SU-DHL-6 (cell line): ENCODE measurements at regions not wholly inside any gene's neighbourhood (a gene's known extent, or its start where the extent isn't known, plus 50 kb on each side); places are given as distances from the start of the nearest gene placed in this dataset.

ENCODE experiments used
- H2AFZ ChIP-seq: fragments of 200-600 bp; sonication (generic); 2 replicates; pipeline ENCODE4 v1.6.1; 2014; ENCODE audit warnings: low read depth, mild to moderate bottlenecking, moderate library complexity, mixed read lengths, antibody characterized with exemption, low read length; ENCODE audit not compliant: severe bottlenecking
- H3F3A ChIP-seq: fragments of 200-600 bp; shearing (Covaris generic); 2 replicates; pipeline ENCODE4 v1.6.0; 2016; ENCODE audit warnings: antibody characterized with exemption, mild to moderate bottlenecking; ENCODE audit not compliant: insufficient read depth
- H3K27ac ChIP-seq: fragments of 200-600 bp; sonication (generic); 2 replicates; pipeline ENCODE4 v1.5.1; 2016; ENCODE audit warnings: low read depth, mild to moderate bottlenecking, low read length, moderate library complexity, mixed read lengths
- H3K27me3 ChIP-seq: fragments of 200-600 bp; sonication (generic), shearing (Covaris generic); 2 replicates; pipeline ENCODE4 v1.6.0; 2014; ENCODE audit warnings: mild to moderate bottlenecking, low read length
- H3K36me3 ChIP-seq: fragments of 200-600 bp; sonication (generic); 2 replicates; pipeline ENCODE4 v1.6.1; 2014; ENCODE audit warnings: mild to moderate bottlenecking, low read length, mixed read lengths
- H3K4me2 ChIP-seq: fragments of 300-600, 200-600 bp; shearing (Covaris generic), sonication (generic); 2 replicates; pipeline ENCODE4 v1.6.0; 2014; ENCODE audit warnings: low read length, low read depth, mild to moderate bottlenecking; ENCODE audit not compliant: poor library complexity, severe bottlenecking
- H3K4me3 ChIP-seq: fragments of 200-600 bp; sonication (generic); 2 replicates; pipeline ENCODE4 v1.5.1; 2014; ENCODE audit warnings: antibody characterized with exemption, low read length, mild to moderate bottlenecking, mixed read lengths; ENCODE audit not compliant: insufficient read depth, poor library complexity, severe bottlenecking
- H3K79me2 ChIP-seq: fragments of 200-600 bp; sonication (generic); 2 replicates; pipeline ENCODE4 v1.6.1; 2014; ENCODE audit warnings: mild to moderate bottlenecking, low read length, moderate library complexity; ENCODE audit not compliant: insufficient read depth
- H3K9ac ChIP-seq: fragments of 200-600 bp; sonication (generic); 2 replicates; pipeline ENCODE4 v1.7.0; 2014; ENCODE audit warnings: mild to moderate bottlenecking, low read length
- H3K9me2 ChIP-seq: fragments of 200-600 bp; sonication (generic); replicated peaks from 2 replicates; pipeline ENCODE4 v1.6.1; 2014; ENCODE audit warnings: low read length; ENCODE audit not compliant: insufficient read depth
- H3K9me3 ChIP-seq: fragments of 200-600 bp; sonication (generic); 2 replicates; pipeline ENCODE4 v1.6.1; 2014; ENCODE audit warnings: low read length, mixed read lengths; ENCODE audit not compliant: insufficient read depth
- H4K20me1 ChIP-seq: fragments of 200-600 bp; sonication (generic); 2 replicates; pipeline ENCODE4 v1.6.1; 2014; ENCODE audit warnings: low read depth, mild to moderate bottlenecking, antibody characterized with exemption, low read length, moderate library complexity, mixed read lengths
- EZH2phosphoT487 ChIP-seq: fragments of 200-600 bp; sonication (generic), shearing (Covaris generic); conservative IDR thresholded peaks from 2 replicates; pipeline ENCODE4 v1.6.1; 2018; ENCODE audit warnings: mild to moderate bottlenecking, antibody characterized with exemption, low read length, moderate library complexity, mixed read lengths
- TF ChIP-seq, protein P1 (sequence below): fragments of 200-600 bp; sonication (generic); IDR thresholded peaks from one replicate; pipeline ENCODE4 v1.5.1; 2017; ENCODE audit warnings: antibody characterized with exemption, mild to moderate bottlenecking, low read length, moderate library complexity; ENCODE audit not compliant: insufficient read depth, poor library complexity, severe bottlenecking

- H3K9ac ChIP-seq, result no peak overlapping the region
- no peaks in the 10 kb centered on the region for H3F3A ChIP-seq
- no peaks in the 10 kb centered on the region for H4K20me1 ChIP-seq
- no peak overlapping the region for H3K27ac ChIP-seq
- H3K36me3 ChIP-seq, result no peaks in the 10 kb centered on the region
- H3K9me2 ChIP-seq, result no peaks in the 10 kb centered on the region
- no peaks in the 10 kb centered on the region for H3K79me2 ChIP-seq
- H3K4me2 ChIP-seq, result no peak overlapping the region
- no peak for TF ChIP-seq EZH2phosphoT487
- TF ChIP-seq, protein P1, sequence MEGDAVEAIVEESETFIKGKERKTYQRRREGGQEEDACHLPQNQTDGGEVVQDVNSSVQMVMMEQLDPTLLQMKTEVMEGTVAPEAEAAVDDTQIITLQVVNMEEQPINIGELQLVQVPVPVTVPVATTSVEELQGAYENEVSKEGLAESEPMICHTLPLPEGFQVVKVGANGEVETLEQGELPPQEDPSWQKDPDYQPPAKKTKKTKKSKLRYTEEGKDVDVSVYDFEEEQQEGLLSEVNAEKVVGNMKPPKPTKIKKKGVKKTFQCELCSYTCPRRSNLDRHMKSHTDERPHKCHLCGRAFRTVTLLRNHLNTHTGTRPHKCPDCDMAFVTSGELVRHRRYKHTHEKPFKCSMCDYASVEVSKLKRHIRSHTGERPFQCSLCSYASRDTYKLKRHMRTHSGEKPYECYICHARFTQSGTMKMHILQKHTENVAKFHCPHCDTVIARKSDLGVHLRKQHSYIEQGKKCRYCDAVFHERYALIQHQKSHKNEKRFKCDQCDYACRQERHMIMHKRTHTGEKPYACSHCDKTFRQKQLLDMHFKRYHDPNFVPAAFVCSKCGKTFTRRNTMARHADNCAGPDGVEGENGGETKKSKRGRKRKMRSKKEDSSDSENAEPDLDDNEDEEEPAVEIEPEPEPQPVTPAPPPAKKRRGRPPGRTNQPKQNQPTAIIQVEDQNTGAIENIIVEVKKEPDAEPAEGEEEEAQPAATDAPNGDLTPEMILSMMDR, result no peak
- H3K4me3 ChIP-seq, result no peak overlapping the region
- no peak overlapping the region for H2AFZ ChIP-seq
- H3K9me3 ChIP-seq, result no peaks in the 10 kb centered on the region
- H3K27me3 ChIP-seq, result no peaks in the 10 kb centered on the region
These were observed 244.1 kb downstream of the AEBP2 start for GRCh38 chr12:19683178-19683927.

- TF ChIP-seq, protein P1, result no peak
- no peak for TF ChIP-seq EZH2phosphoT487
- H3K27me3 ChIP-seq, result no peaks in the 10 kb centered on the region
- H3K36me3 ChIP-seq, result no peaks in the 10 kb centered on the region
- no peaks in the 10 kb centered on the region for H3F3A ChIP-seq
- no peaks in the 10 kb centered on the region for H4K20me1 ChIP-seq
- H3K9me3 ChIP-seq, result no peaks in the 10 kb centered on the region
- H3K27ac ChIP-seq, result no peak overlapping the region
- no peaks in the 10 kb centered on the region for H3K9me2 ChIP-seq
- no peak overlapping the region for H2AFZ ChIP-seq
- H3K4me2 ChIP-seq, result no peak overlapping the region
- H3K79me2 ChIP-seq, result no peaks in the 10 kb centered on the region
- no peak overlapping the region for H3K4me3 ChIP-seq
- H3K9ac ChIP-seq, result no peak overlapping the region
These were observed 248.1 kb downstream of the AEBP2 start for GRCh38 chr12:19687371-19687770.

DNA sequence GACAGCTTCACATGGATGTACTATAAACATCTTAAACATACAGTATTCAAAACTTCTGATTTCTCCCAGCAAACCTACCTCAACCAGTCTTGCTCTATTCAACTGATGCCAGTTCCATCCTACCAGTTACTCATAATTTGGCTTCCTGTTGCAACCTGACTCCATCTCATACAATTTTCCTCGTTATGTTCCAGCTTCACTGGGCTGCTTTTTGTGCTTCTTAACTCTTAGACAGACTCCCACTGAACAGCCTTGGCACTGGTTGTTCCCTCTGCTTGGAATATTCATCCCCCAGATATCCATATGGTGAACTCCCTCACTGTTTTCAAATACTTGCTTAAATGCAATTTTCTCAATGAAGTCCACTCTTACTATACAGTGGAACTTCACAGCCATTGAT is 249.2 kb downstream of the AEBP2 start:
- Histone ChIP-seq H3K36me3 (no peaks in the 10 kb centered on the region), H2AFZ (no peak overlapping the region), H3K9me2 (no peaks in the 10 kb centered on the region), H3K27ac (no peak overlapping the region), H3K79me2 (no peaks in the 10 kb centered on the region), H3K4me2 (no peak overlapping the region), H3K4me3 (no peak overlapping the region), H3K9me3 (no peaks in the 10 kb centered on the region), H3K27me3 (no peaks in the 10 kb centered on the region), H3K9ac (no peak overlapping the region), H3F3A (no peaks in the 10 kb centered on the region), H4K20me1 (no peaks in the 10 kb centered on the region)
- TF ChIP-seq EZH2phosphoT487, result no peak
- TF ChIP-seq, protein P1, result no peak
